ENCODE measurements at regions not wholly inside any gene's neighbourhood (a gene's known extent, or its start where the extent isn't known, plus 50 kb on each side); places are given as distances from the start of the nearest gene placed in this dataset.
"Not testable (repeated sequence)": the region's sequence is repeated elsewhere in the genome, so short reads cannot be mapped to it uniquely, and the experiment has no call there.

GRCh38 chr5:82886911-82887310, 190.3 kb downstream of the TMEM167A start:
- no peak for DNase-seq

GRCh38 chr5:82885627-82886389, 191.4 kb downstream of the TMEM167A start:
- DNase-seq: peak; percentile 84

GRCh38 chr5:82884821-82885471, 192.2 kb downstream of the TMEM167A start:
- DNase-seq: peak; percentile 25

GRCh38 chr5:82882316-82882715, 194.9 kb downstream of the TMEM167A start:
- DNase-seq: peak; percentile 9

GRCh38 chr5:82881571-82882174, 195.5 kb downstream of the TMEM167A start:
- peak; percentile 6 for DNase-seq

- no peak for DNase-seq
Measured at GRCh38 chr5:82879089-82879488, 198.1 kb downstream of the TMEM167A start.

GRCh38 chr5:82873452-82873851, 203.7 kb downstream of the TMEM167A start:
- no peak for DNase-seq

- not testable (repeated sequence) for DNase-seq
Measured at GRCh38 chr5:82872321-82873288, 204.6 kb downstream of the TMEM167A start.

- DNase-seq: no peak
Measured at GRCh38 chr5:82865625-82866024, 211.6 kb downstream of the TMEM167A start.

GRCh38 chr5:82863266-82863665, 213.9 kb downstream of the TMEM167A start:
- no peak for DNase-seq

- DNase-seq: no peak
Measured at GRCh38 chr5:82862711-82863110, 214.5 kb downstream of the TMEM167A start.

- DNase-seq: no peak
Measured at GRCh38 chr5:82862261-82862660, 214.9 kb downstream of the TMEM167A start.

- peak; percentile 26 for DNase-seq
Measured at GRCh38 chr5:82861701-82862100, 215.5 kb downstream of the TMEM167A start.

GRCh38 chr5:82859451-82860140, 217.6 kb downstream of the TMEM167A start:
- no peak for DNase-seq

GRCh38 chr5:82858151-82859025, 218.8 kb downstream of the TMEM167A start:
- DNase-seq: no peak

- DNase-seq: no peak
Measured at GRCh38 chr5:82855893-82856550, 221.2 kb downstream of the TMEM167A start.

- no peak for DNase-seq
Measured at GRCh38 chr5:82854956-82855355, 222.2 kb downstream of the TMEM167A start.

GRCh38 chr5:82851471-82851870, 225.7 kb downstream of the TMEM167A start:
- no peak for DNase-seq

GRCh38 chr5:82850393-82850792, 226.8 kb downstream of the TMEM167A start:
- DNase-seq: no peak

GRCh38 chr5:82849885-82850284, 227.3 kb downstream of the TMEM167A start:
- DNase-seq: no peak

GRCh38 chr5:82847562-82847961, 229.6 kb downstream of the TMEM167A start:
- DNase-seq: no peak
